KMS-11 (cell line): ENCODE measurements at regions not wholly inside any gene's neighbourhood (a gene's known extent, or its start where the extent isn't known, plus 50 kb on each side); places are given as distances from the start of the nearest gene placed in this dataset.
A peak's percentile ranks its signal among the peaks of the same experiment; 100 is the strongest.

Experiments used
- H2AFZ ChIP-seq: fragments of 200-600 bp; sonication (generic); 2 replicates; pipeline ENCODE4 v1.6.1; 2016; ENCODE audit warnings: antibody characterized with exemption, mixed run types, low read depth
- H3K27ac ChIP-seq: fragments of 200-600 bp; sonication (generic); 2 replicates; pipeline ENCODE4 v1.6.1; 2016; ENCODE audit warnings: mild to moderate bottlenecking, mixed run types
- H3K27me3 ChIP-seq: fragments of 200-600 bp; sonication (generic); 2 replicates; pipeline ENCODE4 v1.6.1; 2017; ENCODE audit warnings: mild to moderate bottlenecking, low read depth, mixed run types, moderate library complexity; ENCODE audit not compliant: insufficient read depth
- H3K36me3 ChIP-seq: fragments of 200-600 bp; sonication (generic); 2 replicates; pipeline ENCODE4 v1.6.1; 2017; ENCODE audit warnings: mild to moderate bottlenecking, mixed run types; ENCODE audit not compliant: insufficient read depth
- H3K4me1 ChIP-seq: fragments of 200-600 bp; sonication (generic); 2 replicates; pipeline ENCODE4 v1.6.1; 2016; ENCODE audit warnings: mild to moderate bottlenecking, low read depth, mixed run types; ENCODE audit not compliant: poor library complexity, severe bottlenecking
- H3K4me2 ChIP-seq: fragments of 200-600 bp; sonication (generic); 2 replicates; pipeline ENCODE4 v1.7.0; 2016; ENCODE audit warnings: mild to moderate bottlenecking, mixed run types
- H3K4me3 ChIP-seq: fragments of 200-600 bp; sonication (generic); IDR thresholded peaks from 2 replicates; pipeline ENCODE4 v1.6.1; 2017; ENCODE audit warnings: low read depth, low read length, mixed read lengths; ENCODE audit not compliant: insufficient read depth
- H3K79me2 ChIP-seq: fragments of 200-600 bp; sonication (generic); 2 replicates; pipeline ENCODE4 v1.6.1; 2016; ENCODE audit warnings: low read depth, mixed run types; ENCODE audit not compliant: insufficient read depth
- H3K9ac ChIP-seq: fragments of 200-600 bp; sonication (generic); 2 replicates; pipeline ENCODE4 v1.6.1; 2016; ENCODE audit warnings: mild to moderate bottlenecking, mixed run types
- H4K20me1 ChIP-seq: fragments of 200-600 bp; sonication (generic); 2 replicates; pipeline ENCODE4 v1.6.1; 2016; ENCODE audit warnings: mild to moderate bottlenecking, mixed run types; ENCODE audit not compliant: insufficient read depth
- CTCF ChIP-seq: fragments of 200-600 bp; sonication (generic); conservative IDR thresholded peaks from 2 replicates; pipeline ENCODE4 v1.6.1; 2017; ENCODE audit warnings: low read depth, mild to moderate bottlenecking, antibody characterized with exemption, low read length, moderate library complexity, mixed read lengths

- Histone ChIP-seq H3K79me2 (peaks cover 98% of the 10 kb centered on the region), H3K36me3 (peaks cover 13% of the 10 kb centered on the region; the same call in 1 of the 2 replicates), H3K4me2 (no peak overlapping the region), H3K27me3 (no peaks in the 10 kb centered on the region), H2AFZ (no peak overlapping the region), H3K27ac (no peak overlapping the region), H3K9ac (no peak overlapping the region), H3K4me1 (peaks cover 60% of the 10 kb centered on the region), H4K20me1 (peaks cover 36% of the 10 kb centered on the region), H3K4me3 (no peak overlapping the region)
- no peak for TF ChIP-seq CTCF
These were observed 210.0 kb upstream of the KLF14 start for GRCh38 chr7:130943981-130944380.

GRCh38 chr7:130944997-130945396 is 211.0 kb upstream of the KLF14 start:
- Histone ChIP-seq H3K36me3 (peaks cover 13% of the 10 kb centered on the region; the same call in 1 of the 2 replicates), H3K27me3 (no peaks in the 10 kb centered on the region), H3K9ac (no peak overlapping the region), H3K79me2 (peaks cover 98% of the 10 kb centered on the region), H4K20me1 (peaks cover 36% of the 10 kb centered on the region), H3K4me3 (no peak overlapping the region), H3K4me1 (peaks cover 70% of the 10 kb centered on the region), H3K27ac (no peak overlapping the region; the same call in 1 of the 2 replicates), H3K4me2 (no peak overlapping the region), H2AFZ (no peak overlapping the region)
- no peak for TF ChIP-seq CTCF

GRCh38 chr7:130945411-130945811 is 211.4 kb upstream of the KLF14 start:
- H3K4me3 ChIP-seq: no peak overlapping the region
- H3K27ac ChIP-seq: no peak overlapping the region; the same call in 1 of the 2 replicates
- peaks cover 74% of the 10 kb centered on the region for H3K4me1 ChIP-seq
- peak overlapping the region; percentile 6; the same call in 1 of the 2 replicates for H3K4me2 ChIP-seq
- no peaks in the 10 kb centered on the region for H3K27me3 ChIP-seq
- no peak overlapping the region for H2AFZ ChIP-seq
- H3K36me3 ChIP-seq: peaks cover 13% of the 10 kb centered on the region; the same call in 1 of the 2 replicates
- TF ChIP-seq CTCF: no peak
- H3K9ac ChIP-seq: no peak overlapping the region
- peaks cover 98% of the 10 kb centered on the region for H3K79me2 ChIP-seq
- H4K20me1 ChIP-seq: peaks cover 36% of the 10 kb centered on the region

GRCh38 chr7:130946114-130946513 is 212.1 kb upstream of the KLF14 start:
- Histone ChIP-seq H3K27me3 (no peaks in the 10 kb centered on the region), H3K4me2 (peak overlapping the region; percentile 6; the same call in 1 of the 2 replicates), H3K79me2 (peaks cover 98% of the 10 kb centered on the region), H3K4me3 (no peak overlapping the region), H3K4me1 (peaks cover 81% of the 10 kb centered on the region), H3K36me3 (peaks cover 13% of the 10 kb centered on the region; the same call in 1 of the 2 replicates), H3K9ac (no peak overlapping the region), H2AFZ (no peak overlapping the region), H3K27ac (no peak overlapping the region; the same call in 1 of the 2 replicates), H4K20me1 (peaks cover 43% of the 10 kb centered on the region)
- TF ChIP-seq CTCF: no peak
